Mesenchymal stem cell (in vitro differentiated cells and primary cell): ENCODE measurements at regions not wholly inside any gene's neighbourhood (a gene's known extent, or its start where the extent isn't known, plus 50 kb on each side); places are given as distances from the start of the nearest gene placed in this dataset.

Experiments used
- DNase-seq: peaks from one replicate; pipeline ENCODE4 v3.0.0-alpha.2; 2013
- H2AFZ ChIP-seq: one replicate; pipeline ENCODE4 v1.6.1; 2013; ENCODE audit warnings: low read depth, mild to moderate bottlenecking, control low read depth, inconsistent platforms, low read length, moderate library complexity
- H2AK5ac ChIP-seq: 2 replicates; pipeline ENCODE4 v1.6.1; 2013; ENCODE audit warnings: low read length, moderate library complexity, mild to moderate bottlenecking, inconsistent platforms; ENCODE audit not compliant: severe bottlenecking
- H2BK120ac ChIP-seq: one replicate; pipeline ENCODE4 v1.6.1; 2013; ENCODE audit warnings: low read depth, mild to moderate bottlenecking, inconsistent platforms, low read length, moderate library complexity
- H2BK12ac ChIP-seq, 2 experiments: one replicate each; pipeline ENCODE4 v1.6.1; 2013; ENCODE audit warnings: inconsistent platforms in 2 of 2, low read length in 2 of 2, mild to moderate bottlenecking in 2 of 2, moderate library complexity in 2 of 2, control low read depth in 1 of 2
- H2BK15ac ChIP-seq: one replicate; pipeline ENCODE4 v1.6.1; 2013; ENCODE audit warnings: mild to moderate bottlenecking, low read depth, inconsistent platforms; ENCODE audit not compliant: poor library complexity, severe bottlenecking
- H2BK5ac ChIP-seq: 2 replicates; pipeline ENCODE4 v1.6.1; 2013; ENCODE audit warnings: low read depth, mild to moderate bottlenecking, low read length, control low read depth, inconsistent platforms; ENCODE audit not compliant: poor library complexity, severe bottlenecking
- H3K14ac ChIP-seq, 2 experiments: one replicate each; pipeline ENCODE4 v1.6.1; 2013; ENCODE audit warnings: inconsistent platforms in 2 of 2, low read length in 2 of 2, control low read depth in 1 of 2, mild to moderate bottlenecking in 1 of 2, moderate library complexity in 1 of 2
- H3K18ac ChIP-seq, 2 experiments: one replicate each; pipeline ENCODE4 v1.6.1; 2013; ENCODE audit warnings: inconsistent platforms in 2 of 2, low read length in 2 of 2, control low read depth in 1 of 2, low read depth in 1 of 2, mild to moderate bottlenecking in 1 of 2
- H3K23ac ChIP-seq, 2 experiments: one replicate each; pipeline ENCODE4 v1.6.1; 2013; ENCODE audit warnings: inconsistent platforms in 2 of 2, low read length in 2 of 2, mild to moderate bottlenecking in 2 of 2, moderate library complexity in 2 of 2, control low read depth in 1 of 2
- H3K27ac ChIP-seq: 2 replicates; pipeline ENCODE4 v1.5.1; 2013; ENCODE audit warnings: mild to moderate bottlenecking, moderate library complexity, low read length, control low read depth, inconsistent platforms; ENCODE audit not compliant: poor library complexity, severe bottlenecking
- H3K27me3 ChIP-seq, 2 experiments: 2 replicates each; pipeline versions ENCODE4 v1.6.1 to v1.7.0; 2013; ENCODE audit warnings: low read length in 2 of 2, mild to moderate bottlenecking in 2 of 2, moderate library complexity in 2 of 2, control low read depth in 1 of 2, inconsistent platforms in 1 of 2; ENCODE audit not compliant: control insufficient read depth in 1 of 2, insufficient read depth in 1 of 2
- H3K36me3 ChIP-seq, 2 experiments: 2 replicates each; pipeline versions ENCODE4 v1.6.1 to v1.7.0; 2013; ENCODE audit warnings: low read length in 2 of 2, control low read depth in 1 of 2, inconsistent platforms in 1 of 2, low read depth in 1 of 2, mild to moderate bottlenecking in 1 of 2; ENCODE audit not compliant: insufficient read depth in 2 of 2, control insufficient read depth in 1 of 2
- H3K4ac ChIP-seq, 2 experiments: one replicate each; pipeline ENCODE4 v1.6.1; 2013; ENCODE audit warnings: inconsistent platforms in 2 of 2, low read length in 2 of 2, mild to moderate bottlenecking in 2 of 2, moderate library complexity in 2 of 2, control low read depth in 1 of 2, low read depth in 1 of 2
- H3K4me1 ChIP-seq: 2 replicates; pipeline ENCODE4 v1.6.1; 2013; ENCODE audit warnings: low read depth, low read length, control low read depth; ENCODE audit not compliant: control insufficient read depth, insufficient read depth
- H3K4me2 ChIP-seq: 2 replicates; pipeline ENCODE4 v1.6.1; 2013; ENCODE audit warnings: low read length, mild to moderate bottlenecking, inconsistent platforms; ENCODE audit not compliant: poor library complexity, severe bottlenecking
- H3K4me3 ChIP-seq, 2 experiments: 2 replicates each; pipeline versions ENCODE4 v1.5.1 to v1.7.0; 2013; ENCODE audit warnings: low read length in 2 of 2, mild to moderate bottlenecking in 2 of 2, control low read depth in 1 of 2, low read depth in 1 of 2; ENCODE audit not compliant: insufficient read depth in 1 of 2
- H3K79me1 ChIP-seq: replicated peaks from 2 replicates; pipeline ENCODE4 v1.6.1; 2013; ENCODE audit warnings: mild to moderate bottlenecking, control low read depth, low read length, inconsistent platforms; ENCODE audit not compliant: poor library complexity, severe bottlenecking
- H3K9ac ChIP-seq: 2 replicates; pipeline ENCODE4 v1.7.0; 2013; ENCODE audit warnings: mild to moderate bottlenecking, low read length, moderate library complexity
- H3K9me3 ChIP-seq: 2 replicates; pipeline ENCODE4 v1.7.0; 2013; ENCODE audit warnings: mild to moderate bottlenecking, low read length; ENCODE audit not compliant: control insufficient read depth
- H4K8ac ChIP-seq: one replicate; pipeline ENCODE4 v1.6.1; 2013; ENCODE audit warnings: inconsistent platforms, mild to moderate bottlenecking, low read length, moderate library complexity
- H4K91ac ChIP-seq: one replicate; pipeline ENCODE4 v1.6.1; 2013; ENCODE audit warnings: mild to moderate bottlenecking, low read length, inconsistent platforms
- WGBS: methylation state at CpG from one replicate; pipeline ENCODE4 v1.1.7; 2013; ENCODE audit warnings: mixed read lengths; 5-methylcytosine and 5-hydroxymethylcytosine counted together

GRCh38 chr10:28054228-28054860, 55.5 kb upstream of the ODAD2 start:
- Histone ChIP-seq H3K14ac (no peak overlapping the region), H3K27ac (peak overlapping the region; percentile 91), H3K27me3 (no peaks in the 10 kb centered on the region), H2BK120ac (no peak overlapping the region), H3K4me2 (no peak overlapping the region), H3K9ac (peak overlapping the region; percentile 34), H3K79me1 (no peaks in the 10 kb centered on the region), H3K9me3 (no peaks in the 10 kb centered on the region), H3K36me3 (peaks cover 0 to 10% of the 10 kb centered on the region in 2 experiments), H3K4me3 (no peak overlapping the region), H2BK5ac (peak overlapping the region; percentile 94), H4K91ac (no peak overlapping the region), H2AK5ac (no peak overlapping the region), H3K4me1 (peaks cover 5% of the 10 kb centered on the region), H3K23ac (no peak overlapping the region), H2AFZ (no peak overlapping the region), H2BK12ac (no peak overlapping the region), H2BK15ac (no peak overlapping the region), H3K4ac (no peak overlapping the region), H4K8ac (no peak overlapping the region), H3K18ac (no peak overlapping the region)
- peak; percentile 90 for DNase-seq
- 71% methylated on average over 5 of the region's 5 CpGs for WGBS

DNA sequence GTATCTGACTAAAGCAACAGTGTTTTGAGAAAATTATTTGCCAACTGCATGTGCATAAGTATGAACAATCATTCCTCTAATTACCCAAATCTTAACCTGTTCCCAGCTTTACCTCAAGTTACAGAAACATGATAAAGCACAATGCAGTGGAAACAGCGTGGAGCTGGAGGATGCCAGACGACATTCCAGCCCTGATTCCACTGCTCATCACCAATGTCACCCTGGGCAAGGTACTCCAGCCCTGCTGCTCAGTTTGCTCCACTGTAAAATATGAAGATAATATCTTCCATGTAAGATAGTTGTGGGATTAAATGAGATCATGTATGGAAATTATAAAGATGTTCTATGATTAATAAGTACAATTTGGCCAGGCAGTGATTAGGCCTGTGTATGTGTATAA, 50.4 kb upstream of the ODAD2 start:
- H4K91ac ChIP-seq = no peak overlapping the region
- H3K9me3 ChIP-seq = no peaks in the 10 kb centered on the region
- H3K18ac ChIP-seq = no peak overlapping the region
- H4K8ac ChIP-seq = no peak overlapping the region
- WGBS = 100% methylated on average over 1 of the region's 2 CpGs
- no peak overlapping the region for H2AK5ac ChIP-seq
- no peak overlapping the region for H3K23ac ChIP-seq
- no peak overlapping the region for H2BK5ac ChIP-seq
- H3K4ac ChIP-seq = no peak overlapping the region
- no peaks in the 10 kb centered on the region for H3K27me3 ChIP-seq
- no peak overlapping the region for H3K27ac ChIP-seq
- no peak overlapping the region for H3K14ac ChIP-seq
- H3K4me1 ChIP-seq = no peaks in the 10 kb centered on the region
- DNase-seq = no peak
- no peak overlapping the region for H2BK15ac ChIP-seq
- H3K79me1 ChIP-seq = no peaks in the 10 kb centered on the region
- no peaks in the 10 kb centered on the region for H3K36me3 ChIP-seq
- H3K4me2 ChIP-seq = no peak overlapping the region
- no peak overlapping the region for H2AFZ ChIP-seq
- H2BK12ac ChIP-seq = no peak overlapping the region
- no peak overlapping the region for H2BK120ac ChIP-seq
- H3K4me3 ChIP-seq = no peak overlapping the region
- H3K9ac ChIP-seq = no peak overlapping the region
